Kidney (tissue), 13 donors: ENCODE measurements at regions not wholly inside any gene's neighbourhood (a gene's known extent, or its start where the extent isn't known, plus 50 kb on each side); places are given as distances from the start of the nearest gene placed in this dataset.
A peak's percentile ranks its signal among the peaks of the same experiment; 100 is the strongest.

Source experiments
- DNase-seq, 5 donors: peaks; one replicate each; pipeline ENCODE4 v3.0.0-alpha.2; 2013 to 2020
- FAIRE-seq: peaks from 2 replicates; lab custom pipeline; 2012; peaks lifted over from hg19 to GRCh38; lab: Jason Lieb, UNC
- H3K27ac ChIP-seq, 2 donors: one replicate each; pipeline ENCODE4 v1.7.0; 2013; ENCODE audit warnings: low read depth in 2 of 2, low read length in 2 of 2, inconsistent platforms in 1 of 2
- H3K27me3 ChIP-seq: one replicate; pipeline ENCODE4 v1.7.1; 2013; ENCODE audit warnings: low read length, inconsistent platforms; ENCODE audit not compliant: control insufficient read depth, insufficient read depth
- H3K36me3 ChIP-seq, 3 donors: one replicate each; pipeline versions ENCODE4 v1.7.0 to v1.7.1; 2013; ENCODE audit warnings: low read length in 3 of 3, control low read depth in 1 of 3, inconsistent platforms in 1 of 3; ENCODE audit not compliant: insufficient read depth in 3 of 3, control insufficient read depth in 2 of 3
- H3K4me1 ChIP-seq, 3 donors: one replicate each; pipeline versions ENCODE4 v1.7.0 to v1.7.1; 2013; ENCODE audit warnings: low read length in 3 of 3, inconsistent platforms in 1 of 3, low read depth in 1 of 3; ENCODE audit not compliant: control insufficient read depth in 2 of 3, insufficient read depth in 2 of 3
- H3K4me3 ChIP-seq, 3 donors: one replicate each; pipeline versions ENCODE4 v1.7.0 to v1.8.1; 2013; ENCODE audit warnings: low read length in 3 of 3, control low read depth in 1 of 3, inconsistent platforms in 1 of 3
- H3K9ac ChIP-seq, 3 donors: one replicate each; pipeline versions ENCODE4 v1.7.0 to v1.7.1; 2013; ENCODE audit warnings: low read length in 3 of 3, control low read depth in 1 of 3, inconsistent platforms in 1 of 3
- H3K9me3 ChIP-seq, 3 donors: one replicate each; pipeline versions ENCODE4 v1.7.0 to v1.7.1; 2013; ENCODE audit warnings: low read length in 3 of 3, control low read depth in 1 of 3, inconsistent platforms in 1 of 3; ENCODE audit not compliant: control insufficient read depth in 2 of 3, insufficient read depth in 1 of 3
- intact Hi-C: fragments of 100-400 bp; cut with DNase I; formaldehyde crosslinking; loops from one replicate; pipeline ENCODE4 v1.11.1; 2022
- TF ChIP-seq, protein P1 (sequence below): IDR thresholded peaks from 3 replicates; pipeline ENCODE4 v1.5.1; 2012; ENCODE audit warnings: mild to moderate bottlenecking, moderate library complexity, borderline replicate concordance; ENCODE audit not compliant: insufficient read depth; ENCODE audit errors: extremely low read depth
- donor health status: control.
- donor health status: control.
- donor health status: control.
- donor health status: control.
- donor health status: control.
- donor health status: DM: yes; HTN: yes; CAD: no.
- donor health status: Normal renal cell carcinoma (clear cell type).

GRCh38 chr11:129655247-129655832, 160.3 kb upstream of the TMEM45B start:
- FAIRE-seq (no peak), DNase-seq (no peak)
- TF ChIP-seq, protein P1, sequence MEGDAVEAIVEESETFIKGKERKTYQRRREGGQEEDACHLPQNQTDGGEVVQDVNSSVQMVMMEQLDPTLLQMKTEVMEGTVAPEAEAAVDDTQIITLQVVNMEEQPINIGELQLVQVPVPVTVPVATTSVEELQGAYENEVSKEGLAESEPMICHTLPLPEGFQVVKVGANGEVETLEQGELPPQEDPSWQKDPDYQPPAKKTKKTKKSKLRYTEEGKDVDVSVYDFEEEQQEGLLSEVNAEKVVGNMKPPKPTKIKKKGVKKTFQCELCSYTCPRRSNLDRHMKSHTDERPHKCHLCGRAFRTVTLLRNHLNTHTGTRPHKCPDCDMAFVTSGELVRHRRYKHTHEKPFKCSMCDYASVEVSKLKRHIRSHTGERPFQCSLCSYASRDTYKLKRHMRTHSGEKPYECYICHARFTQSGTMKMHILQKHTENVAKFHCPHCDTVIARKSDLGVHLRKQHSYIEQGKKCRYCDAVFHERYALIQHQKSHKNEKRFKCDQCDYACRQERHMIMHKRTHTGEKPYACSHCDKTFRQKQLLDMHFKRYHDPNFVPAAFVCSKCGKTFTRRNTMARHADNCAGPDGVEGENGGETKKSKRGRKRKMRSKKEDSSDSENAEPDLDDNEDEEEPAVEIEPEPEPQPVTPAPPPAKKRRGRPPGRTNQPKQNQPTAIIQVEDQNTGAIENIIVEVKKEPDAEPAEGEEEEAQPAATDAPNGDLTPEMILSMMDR = no peak
- intact Hi-C loops = no loop called here
- peaks cover 0 to 10% (median 7%) of the 10 kb centered on the region in 3 donors for H3K9me3 ChIP-seq
- no peak overlapping the region for H3K4me3 ChIP-seq
- no peaks in the 10 kb centered on the region for H3K4me1 ChIP-seq
- H3K36me3 ChIP-seq = no peaks in the 10 kb centered on the region
- no peaks in the 10 kb centered on the region for H3K27me3 ChIP-seq
- H3K27ac ChIP-seq = no peak overlapping the region
- H3K9ac ChIP-seq = no peak overlapping the region

GRCh38 chr11:129657866-129658525, 157.7 kb upstream of the TMEM45B start:
- H3K9me3 ChIP-seq = peaks cover 0 to 13% (median 7%) of the 10 kb centered on the region in 3 donors
- peak in 3 of 5 donors; percentile 16 to 41 (median 38) for DNase-seq
- H3K27me3 ChIP-seq = no peaks in the 10 kb centered on the region
- H3K27ac ChIP-seq = no peak overlapping the region
- H3K4me3 ChIP-seq = no peak overlapping the region
- H3K9ac ChIP-seq = no peak overlapping the region
- intact Hi-C loops = no loop called here
- H3K36me3 ChIP-seq = no peaks in the 10 kb centered on the region
- FAIRE-seq = no peak
- H3K4me1 ChIP-seq = no peaks in the 10 kb centered on the region
- TF ChIP-seq, protein P1 = no peak

- TF ChIP-seq, protein P1 = no peak
- no peaks in the 10 kb centered on the region for H3K27me3 ChIP-seq
- H3K9me3 ChIP-seq = peaks cover 0 to 13% (median 7%) of the 10 kb centered on the region in 3 donors
- H3K4me3 ChIP-seq = no peak overlapping the region
- DNase-seq (peak in 4 of 5 donors; percentile 70 to 79 (median 72)), FAIRE-seq (no peak)
- H3K36me3 ChIP-seq = no peaks in the 10 kb centered on the region
- no peaks in the 10 kb centered on the region for H3K4me1 ChIP-seq
- no peak overlapping the region for H3K9ac ChIP-seq
- H3K27ac ChIP-seq = no peak overlapping the region
- intact Hi-C loops = no loop called here
Observed at GRCh38 chr11:129658526-129658867, 157.2 kb upstream of the TMEM45B start.
